ENCODE measurements at regions not wholly inside any gene's neighbourhood (a gene's known extent, or its start where the extent isn't known, plus 50 kb on each side); places are given as distances from the start of the nearest gene placed in this dataset.
A peak's percentile ranks its signal among the peaks of the same experiment; 100 is the strongest.

DNA sequence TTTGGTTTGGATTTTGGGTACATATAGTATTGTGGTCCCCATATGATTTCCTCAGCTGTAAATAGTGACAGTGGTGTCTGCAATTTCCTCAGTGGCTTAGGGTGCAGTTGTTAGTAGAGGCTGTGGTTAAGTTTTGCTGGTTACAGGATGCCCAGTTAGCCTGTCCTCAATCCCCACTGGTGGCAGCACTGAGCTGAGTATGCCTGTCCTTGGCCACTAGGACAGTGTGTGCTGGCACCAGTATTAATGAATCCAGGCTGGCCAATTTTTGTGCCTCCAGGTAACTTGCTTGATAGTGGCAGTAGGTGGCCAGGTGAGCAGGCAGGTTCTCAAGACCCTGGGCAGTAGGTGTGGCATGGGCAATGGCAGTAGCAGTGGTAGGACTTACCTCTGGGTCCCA, 973.1 kb downstream of the TMEM182 start:
- no peak for DNase-seq (ENCODE audit: low spot score)

DNA sequence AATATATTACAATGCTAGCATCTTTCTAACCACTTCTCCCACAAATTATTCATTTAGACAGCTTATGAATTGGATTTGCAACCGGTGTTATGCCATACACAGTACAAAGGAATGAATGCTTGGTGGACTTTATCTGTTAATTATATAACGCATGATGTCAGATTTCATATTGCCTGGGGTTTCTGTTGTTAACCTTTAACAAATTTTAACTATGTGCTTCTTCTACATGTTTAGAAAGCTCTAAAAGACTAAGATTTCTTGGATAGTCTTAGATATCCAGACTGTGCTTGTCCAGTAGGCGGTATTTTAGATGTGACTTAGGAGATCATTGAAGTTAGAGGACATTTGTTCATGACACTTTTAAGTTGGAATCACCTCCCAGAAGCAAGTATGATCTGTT, 976.3 kb downstream of the TMEM182 start:
- no peak for DNase-seq (ENCODE audit: low spot score)

DNA sequence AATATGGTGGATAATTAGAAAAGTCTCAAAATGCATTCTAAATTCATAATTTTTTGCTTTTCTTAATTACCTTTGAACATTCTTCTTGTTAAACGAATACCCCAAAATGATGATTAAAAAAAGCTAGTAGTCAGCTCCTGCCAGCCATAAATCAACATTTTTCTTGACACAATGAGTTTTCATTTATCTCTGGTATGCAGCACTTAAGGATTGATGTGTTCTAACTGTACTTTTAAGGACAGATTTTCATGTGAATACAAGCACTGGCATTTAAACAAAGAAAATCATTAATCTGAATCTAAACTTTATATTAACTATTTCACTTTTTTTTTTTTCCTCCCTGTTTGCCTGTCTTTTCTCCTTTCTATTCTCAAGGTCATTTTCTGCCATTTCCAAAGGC, 976.8 kb downstream of the TMEM182 start:
- DNase-seq (ENCODE audit: low spot score), result no peak

DNA sequence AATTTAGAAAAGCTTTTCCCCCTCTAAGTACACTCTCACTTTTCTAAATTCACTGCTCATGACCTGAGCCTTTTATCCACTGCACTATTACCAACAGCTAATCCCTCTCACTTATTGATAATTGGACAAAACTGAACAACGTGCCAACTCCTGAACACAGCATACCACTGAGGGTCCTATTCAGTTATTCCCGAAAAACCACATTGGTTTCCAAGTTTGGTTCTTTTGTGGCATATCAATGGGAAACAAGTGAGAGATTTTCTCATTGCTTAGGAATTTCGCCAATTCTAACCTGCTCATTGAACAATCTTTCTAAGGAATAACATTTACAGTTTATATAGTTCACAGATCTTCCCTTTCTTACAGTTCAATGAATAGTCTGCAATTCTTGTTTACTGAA, 977.4 kb downstream of the TMEM182 start:
- no peak for DNase-seq (ENCODE audit: low spot score)

DNA sequence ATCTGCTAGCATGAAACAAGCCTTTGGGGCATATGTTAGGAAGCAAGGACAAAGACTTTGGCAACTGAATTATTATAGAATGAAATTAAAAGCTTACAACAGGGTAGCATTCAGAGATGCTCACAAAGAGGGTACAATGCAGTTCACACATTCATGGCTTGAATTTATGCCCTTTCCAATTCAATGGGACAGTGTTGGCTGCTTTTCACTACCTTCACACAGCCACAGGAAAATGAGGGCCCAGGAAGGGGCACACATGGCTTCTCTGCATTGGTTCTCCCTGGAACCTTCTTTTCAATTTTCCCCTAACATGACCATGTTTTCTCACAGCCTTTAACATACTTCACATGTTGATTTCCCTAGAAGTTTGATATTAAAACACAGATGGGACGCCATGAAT, 978.1 kb downstream of the TMEM182 start:
- DNase-seq (ENCODE audit: low spot score), result no peak

DNA sequence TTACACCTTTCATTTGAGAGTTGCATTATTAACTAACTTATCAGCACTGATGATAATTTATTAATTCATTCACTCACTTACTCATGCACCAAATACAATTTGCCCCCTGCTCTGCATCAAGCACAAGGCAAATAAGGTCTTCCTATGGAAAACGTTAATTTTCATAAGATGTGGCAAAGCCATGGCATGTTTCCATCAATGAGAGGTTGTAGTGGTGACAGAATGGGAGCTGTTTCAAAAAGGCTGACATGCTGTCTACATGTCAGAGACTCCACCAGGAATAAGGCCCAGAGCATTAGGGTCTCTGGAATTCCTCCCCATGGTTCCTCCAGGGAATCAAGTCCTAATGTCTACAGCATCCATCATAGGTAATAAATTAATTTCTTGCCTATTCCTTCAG, 978.8 kb downstream of the TMEM182 start:
- DNase-seq (ENCODE audit: low spot score), result no peak

DNA sequence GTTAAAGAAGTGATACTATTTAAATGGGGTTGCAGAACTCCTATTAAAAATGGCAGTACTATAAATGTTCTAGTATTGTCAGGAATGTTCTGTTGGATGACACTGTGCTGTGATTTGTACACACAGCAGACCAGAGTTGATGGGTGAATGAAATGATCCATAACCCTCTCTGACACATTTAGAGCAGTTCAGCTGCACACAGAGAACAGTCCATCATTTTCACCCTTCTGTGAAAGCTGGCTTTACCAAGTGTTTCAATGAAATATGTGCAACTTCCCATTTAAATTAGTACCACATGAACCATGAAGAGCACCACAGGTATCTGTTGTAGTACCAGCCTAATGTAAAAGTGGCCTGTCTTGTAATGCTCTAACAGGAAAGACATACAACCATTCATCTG, 981.4 kb downstream of the TMEM182 start:
- no peak for DNase-seq (ENCODE audit: low spot score)

DNA sequence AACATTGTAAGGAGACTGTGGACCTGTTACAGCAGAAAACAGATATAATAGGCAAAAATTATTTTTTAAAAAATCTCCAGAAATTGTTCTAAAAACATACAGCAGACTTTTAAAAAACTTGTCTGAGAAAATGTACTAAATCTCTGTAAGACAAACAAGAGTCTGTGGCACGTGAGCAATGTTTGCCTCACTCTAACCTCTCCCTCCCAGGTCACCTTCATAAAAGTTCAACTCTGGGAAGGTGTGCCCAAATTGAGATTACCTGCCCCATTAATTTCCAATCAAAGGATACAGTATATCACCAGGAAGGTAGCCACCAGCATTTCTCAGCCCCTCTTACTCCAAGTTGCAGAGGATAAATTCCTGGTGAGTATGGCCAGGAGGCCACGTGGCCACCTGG, 992.7 kb downstream of the TMEM182 start:
- no peak for DNase-seq (ENCODE audit: low spot score)

DNA sequence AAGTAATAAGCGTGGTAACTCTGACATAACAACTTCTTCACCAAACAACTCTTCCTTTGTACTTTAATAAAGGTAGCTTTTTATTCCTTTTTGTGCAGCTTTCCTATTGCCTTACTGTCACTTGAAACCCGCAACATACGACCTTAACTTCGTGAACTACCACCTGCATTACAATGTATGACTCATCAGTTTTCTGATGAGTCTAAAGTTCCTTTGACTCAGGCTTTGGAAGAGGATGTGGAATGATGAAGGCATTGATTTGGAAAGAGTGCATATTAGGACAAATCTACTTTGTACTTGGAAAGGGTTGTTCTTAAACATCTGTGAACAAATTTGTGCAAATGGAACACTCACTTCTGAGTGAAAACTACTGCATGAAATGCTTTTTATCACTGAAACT, 1012.1 kb downstream of the TMEM182 start:
- DNase-seq (ENCODE audit: low spot score), result no peak

DNA sequence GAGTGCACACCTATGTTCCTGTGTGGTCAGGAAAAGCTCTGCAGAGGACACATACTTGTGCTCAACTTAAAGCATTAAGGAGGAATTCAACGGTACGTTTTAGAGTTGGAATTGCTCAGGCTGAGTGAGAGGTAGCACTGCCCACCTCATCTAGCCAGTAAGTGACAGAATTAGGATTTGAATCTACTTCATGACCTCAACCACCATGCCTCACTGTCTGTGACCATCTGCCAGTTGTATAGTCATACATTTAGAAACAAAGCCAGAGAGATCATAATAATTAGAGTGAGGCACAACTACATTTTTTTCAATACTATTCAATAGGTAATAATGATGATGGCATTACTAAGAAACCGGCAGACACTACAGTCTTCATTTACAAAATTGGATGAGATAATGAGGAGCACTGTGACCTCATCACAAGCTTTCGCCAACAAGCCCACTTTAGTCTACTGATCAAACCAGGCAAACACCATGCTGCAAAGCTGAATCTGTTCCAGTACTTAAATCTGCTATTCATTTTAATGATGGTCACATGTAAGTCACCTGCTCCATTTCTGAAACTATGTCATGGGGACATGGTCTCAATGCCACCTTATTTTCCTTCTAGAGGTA, 1018.4 kb downstream of the TMEM182 start:
- no peak for DNase-seq (ENCODE audit: low spot score)

DNA sequence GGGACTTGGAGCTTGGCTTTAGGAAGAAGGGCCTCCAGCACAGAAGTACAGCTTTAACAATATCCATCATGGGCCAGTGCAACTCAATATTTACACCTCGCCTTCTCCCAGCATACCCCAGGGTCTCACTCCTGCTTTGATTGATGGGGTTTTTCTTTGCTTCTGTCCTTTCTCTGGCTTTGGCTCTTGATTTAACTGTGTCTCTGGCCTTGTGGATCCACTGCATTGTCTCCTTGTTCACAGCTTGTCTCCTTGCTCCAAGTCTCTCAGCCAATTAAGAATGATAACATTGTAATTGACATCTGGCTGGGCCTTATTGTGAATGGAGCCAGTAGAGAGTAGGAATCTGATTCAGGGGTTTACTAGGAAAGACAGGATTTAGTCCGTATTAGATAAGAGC, 1019.5 kb downstream of the TMEM182 start:
- no peak for DNase-seq (ENCODE audit: low spot score)

DNA sequence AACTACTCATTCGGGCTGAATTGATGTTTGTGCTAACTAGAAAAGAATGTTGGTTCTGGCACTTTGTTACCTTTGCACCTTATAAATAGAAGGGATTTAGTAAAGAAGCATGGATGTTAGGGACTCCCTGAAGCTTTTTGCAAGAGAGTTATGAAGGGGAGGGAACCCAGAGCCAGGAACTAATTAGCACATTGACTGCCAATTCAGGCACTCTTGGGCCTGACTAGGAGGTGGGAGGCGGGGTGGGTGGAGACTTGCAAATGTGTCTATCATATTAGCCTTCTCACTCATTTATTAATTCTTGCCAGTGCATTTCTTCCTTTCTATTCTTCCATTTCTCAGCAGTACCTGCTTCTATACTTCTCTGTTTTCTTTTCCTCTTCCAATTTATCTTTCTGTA, 1022.4 kb downstream of the TMEM182 start:
- no peak for DNase-seq (ENCODE audit: low spot score)

DNA sequence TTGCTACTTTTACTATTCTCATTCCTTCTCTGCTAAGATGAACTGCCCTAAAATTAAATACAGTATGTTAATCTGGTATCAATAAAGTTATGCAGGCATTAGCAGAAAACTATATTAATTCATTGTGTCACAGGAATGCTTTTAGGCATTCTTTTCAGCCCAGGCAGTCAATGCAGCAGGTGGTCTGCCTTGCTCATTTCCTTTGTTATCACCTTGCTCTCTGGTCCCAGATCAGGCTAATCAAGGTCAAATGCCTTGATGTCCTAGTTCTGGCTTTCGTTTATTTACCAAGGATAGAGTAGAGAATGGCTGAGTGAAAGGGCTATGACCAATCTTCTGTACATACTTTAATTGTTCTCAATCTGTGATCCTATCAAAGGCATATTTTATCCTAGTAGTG, 1023.6 kb downstream of the TMEM182 start:
- DNase-seq (ENCODE audit: low spot score), result no peak

DNA sequence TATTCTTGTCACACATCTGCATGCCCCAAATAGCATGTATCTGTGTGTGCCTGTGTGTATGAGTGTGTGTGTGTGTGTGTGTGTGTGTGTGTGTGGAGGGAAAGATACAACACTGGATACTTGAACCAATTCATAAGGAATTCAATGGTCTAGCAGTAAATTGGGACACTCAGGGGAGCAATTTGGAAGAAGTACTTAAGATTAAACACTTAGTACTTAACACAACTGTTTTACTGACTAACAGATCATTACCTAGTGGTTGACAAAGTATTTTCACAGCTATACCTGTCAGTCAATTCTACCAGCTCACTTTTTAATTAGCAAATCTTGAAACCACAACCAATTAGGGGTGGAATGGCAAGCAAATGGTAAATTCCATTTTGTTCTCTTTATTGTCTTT, 1024.1 kb downstream of the TMEM182 start:
- no peak for DNase-seq (ENCODE audit: low spot score)

DNA sequence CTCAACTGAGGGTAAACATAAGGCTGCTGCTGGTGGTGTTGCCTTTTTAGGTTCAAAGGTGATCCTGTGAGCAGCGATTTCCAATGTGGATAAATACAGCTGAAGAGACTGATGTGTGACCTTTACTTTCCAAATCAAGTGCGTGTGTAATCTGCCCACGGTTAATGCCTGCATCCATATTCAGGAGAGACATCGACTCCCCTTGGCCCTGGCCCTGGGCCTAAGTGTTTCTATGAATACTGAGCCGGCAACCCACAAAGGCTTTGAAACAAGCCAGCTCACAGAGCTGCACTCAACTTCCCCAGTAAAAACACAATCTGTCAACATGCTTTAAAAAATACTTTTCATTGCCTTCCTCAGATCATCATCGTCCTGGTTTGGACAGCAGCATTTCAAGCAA, 1026.6 kb downstream of the TMEM182 start:
- no peak for DNase-seq (ENCODE audit: low spot score)

DNA sequence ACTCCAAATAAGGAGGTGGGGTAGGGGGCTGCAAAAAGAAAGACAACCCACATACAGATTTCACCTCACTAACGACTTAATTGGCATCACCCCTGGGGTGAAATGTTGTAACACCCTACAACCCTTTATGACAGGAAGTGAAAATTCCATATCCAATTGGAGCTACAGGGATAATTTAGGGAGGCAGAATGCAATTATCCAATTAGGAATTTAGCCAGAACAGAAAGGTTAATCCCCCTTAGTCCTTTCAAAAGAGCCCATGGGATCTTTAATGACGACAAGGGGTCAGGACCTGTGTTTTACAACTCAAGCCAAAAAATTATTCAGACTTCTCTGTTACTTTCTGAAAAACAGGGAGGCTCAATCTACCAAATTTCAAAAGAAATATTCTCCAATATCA, 1027.1 kb downstream of the TMEM182 start:
- DNase-seq (ENCODE audit: low spot score), result no peak

DNA sequence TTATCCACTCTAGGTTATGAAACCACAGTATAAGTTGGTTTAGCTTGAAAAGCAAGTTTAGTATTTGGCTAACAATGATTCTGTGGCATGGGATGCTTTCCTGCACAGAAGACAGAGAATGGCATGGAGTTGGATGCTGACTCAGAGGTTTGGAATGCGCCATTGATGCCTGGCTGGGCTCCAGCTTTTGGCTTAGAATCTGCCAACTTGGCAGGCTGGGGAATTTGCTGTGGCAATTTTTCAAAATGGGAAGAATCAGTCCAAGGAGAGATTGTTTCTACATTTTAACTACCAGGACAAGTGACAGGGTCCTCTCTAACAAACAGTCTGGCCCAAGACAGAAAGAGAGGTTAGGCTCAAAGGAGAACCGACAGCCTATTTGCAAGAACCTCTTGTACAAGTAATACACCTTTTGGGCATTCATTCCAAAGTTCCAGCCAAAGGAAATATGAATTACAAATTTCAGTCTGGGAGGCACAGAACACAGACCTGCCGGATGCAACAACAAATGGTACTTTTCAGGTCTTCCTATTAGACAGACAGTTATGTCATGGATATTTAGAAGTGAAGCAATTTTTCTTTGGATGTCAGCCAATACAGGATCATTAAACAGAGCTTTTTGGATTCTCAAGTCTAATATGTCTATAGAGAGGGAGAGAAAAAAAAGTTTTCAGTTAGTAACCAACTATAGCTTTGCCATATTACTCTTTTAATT, 1027.7 kb downstream of the TMEM182 start:
- DNase-seq (ENCODE audit: low spot score), result peak; percentile 13

DNA sequence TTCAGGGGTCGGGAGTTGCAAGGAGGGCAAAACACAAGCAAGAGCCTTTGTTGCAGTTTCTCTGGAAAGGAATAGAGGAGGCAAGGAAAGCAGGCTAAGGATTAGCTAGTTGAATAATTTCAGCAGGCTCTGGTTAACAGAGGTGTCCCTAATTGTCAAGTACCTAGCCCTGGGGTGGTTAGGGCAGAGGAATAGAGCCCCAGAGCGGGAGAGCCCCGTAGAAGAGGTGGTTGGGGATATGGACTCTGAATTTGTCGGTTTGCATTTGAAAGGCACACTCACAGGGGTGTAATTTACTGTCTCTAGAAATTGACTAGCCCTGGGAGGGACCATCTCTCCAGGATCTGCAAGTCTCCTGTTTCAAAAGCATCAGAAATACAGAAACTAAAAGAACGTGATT, 1030.2 kb downstream of the TMEM182 start:
- DNase-seq (ENCODE audit: low spot score), result no peak

DNA sequence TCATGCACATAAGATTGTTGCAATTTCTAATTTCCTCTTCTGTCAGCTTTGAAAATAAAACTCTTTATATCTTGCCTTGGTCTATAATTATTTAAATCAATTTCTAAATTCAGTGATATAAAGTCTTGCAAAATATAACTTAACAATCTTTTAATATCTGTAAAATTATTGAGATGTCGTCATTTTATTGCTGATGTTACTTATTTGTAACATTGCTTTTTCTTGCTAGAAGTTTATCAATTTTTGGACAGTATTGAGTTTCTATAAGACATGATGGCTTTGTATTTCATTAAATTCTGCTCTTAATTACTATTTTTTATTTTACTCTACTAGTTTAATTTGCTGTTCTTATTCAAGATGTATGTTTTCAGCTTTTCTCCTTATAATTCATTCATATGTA, 1036.5 kb downstream of the TMEM182 start:
- no peak for DNase-seq (ENCODE audit: low spot score)

DNA sequence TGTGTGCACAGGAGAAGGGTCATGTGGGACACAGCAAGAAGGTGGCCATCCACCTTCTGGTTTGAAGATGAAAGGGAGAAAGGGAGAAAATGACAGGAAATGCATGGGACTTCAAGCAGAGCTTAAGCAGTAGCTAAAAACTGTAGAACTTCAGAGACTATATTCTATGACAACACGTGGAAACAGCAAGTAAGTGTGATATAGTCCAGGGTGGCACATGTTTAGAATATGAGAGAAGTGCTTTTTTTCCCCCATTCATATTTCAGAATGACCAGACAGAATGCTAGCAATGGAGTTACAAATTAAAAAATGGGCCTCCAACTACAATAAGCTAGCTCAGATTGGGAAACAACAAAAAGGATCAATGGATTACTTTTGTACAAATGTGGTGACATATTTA, 1042.2 kb downstream of the TMEM182 start:
- DNase-seq (ENCODE audit: low spot score), result no peak

DNA sequence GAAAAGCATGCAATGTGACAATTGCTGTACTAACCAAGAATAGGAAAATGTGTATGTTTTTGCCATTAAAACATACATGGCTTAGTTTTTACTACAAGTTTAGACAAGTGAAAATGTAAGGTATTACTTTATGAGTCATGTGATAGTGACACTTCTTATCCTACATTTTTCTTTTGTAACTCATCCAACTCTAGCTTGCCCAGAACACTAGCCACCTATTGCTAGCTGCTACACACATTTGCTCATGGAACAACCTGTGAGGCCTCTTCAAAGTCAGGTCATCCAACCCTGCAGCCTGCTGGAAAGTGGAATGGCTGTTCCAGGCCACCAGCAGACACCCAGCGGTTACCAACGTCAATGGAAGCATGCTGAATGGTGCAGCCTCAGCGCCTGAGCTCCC, 1043.9 kb downstream of the TMEM182 start:
- DNase-seq (ENCODE audit: low spot score), result no peak

DNA sequence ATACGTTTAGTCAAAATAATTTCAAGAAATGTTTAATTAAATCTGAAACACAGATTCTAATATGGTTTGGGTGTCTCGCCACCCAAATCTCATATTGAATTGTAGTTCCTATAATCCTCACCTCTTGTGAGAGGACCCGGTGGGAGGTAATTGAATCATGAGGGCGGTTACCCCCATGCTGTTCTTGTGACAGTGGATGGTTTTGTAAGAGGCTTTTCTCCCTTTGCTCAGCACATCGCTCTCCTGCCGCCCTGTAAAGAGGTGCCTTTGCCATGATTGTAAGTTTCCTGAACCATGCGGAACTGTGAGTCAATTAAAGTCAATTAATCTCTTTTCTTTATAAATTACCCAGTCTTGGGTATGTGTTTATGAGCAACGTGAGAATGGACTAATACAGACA, 1045.1 kb upstream of the POU3F3 start:
- DNase-seq (ENCODE audit: low spot score), result no peak

DNA sequence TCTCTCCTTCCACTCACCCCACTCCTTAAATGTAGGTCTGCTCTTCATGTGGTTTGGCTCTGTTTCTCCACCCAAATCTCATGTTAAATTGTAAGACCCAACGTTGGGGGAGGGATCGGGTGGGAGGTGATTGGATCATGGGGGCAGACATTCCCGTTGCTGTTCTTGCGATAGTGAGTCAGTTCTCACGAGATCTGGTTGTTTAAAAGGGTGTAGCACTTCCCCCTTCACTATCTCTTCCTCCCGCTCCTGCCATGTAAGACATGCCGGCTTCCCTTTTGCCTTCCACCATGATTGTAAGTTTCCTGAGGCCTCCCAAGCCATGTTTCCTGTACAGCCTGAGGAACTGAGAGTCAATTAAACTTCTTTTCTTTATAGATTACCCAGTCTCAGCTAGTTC, 1044.5 kb upstream of the POU3F3 start:
- DNase-seq (ENCODE audit: low spot score), result no peak

DNA sequence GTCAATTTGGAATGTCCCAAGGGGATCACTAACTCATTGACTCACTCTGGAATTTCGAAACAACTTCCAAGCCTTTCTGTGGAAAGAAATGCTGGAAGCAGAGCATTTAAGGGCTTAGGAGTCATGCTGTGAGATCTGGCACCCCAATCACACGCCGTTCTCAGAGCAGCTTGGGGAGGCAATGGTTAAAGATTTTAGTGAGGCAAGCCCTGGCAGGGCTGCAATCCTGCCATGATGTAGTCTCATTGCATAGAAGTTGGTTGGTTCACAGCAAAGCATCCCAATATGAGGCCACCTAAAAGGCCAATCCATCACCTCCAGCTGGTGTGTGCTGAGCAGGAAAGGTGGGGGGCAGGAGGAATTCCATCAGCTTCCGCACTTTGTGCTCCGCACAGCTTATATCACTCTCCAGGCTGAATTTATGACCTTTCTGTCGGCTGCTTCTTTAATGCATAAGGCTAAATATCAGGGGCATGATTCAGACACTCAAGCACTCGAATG, 1043.9 kb upstream of the POU3F3 start:
- DNase-seq (ENCODE audit: low spot score), result no peak
